HG02642 (cell line): ENCODE measurements at regions not wholly inside any gene's neighbourhood (a gene's known extent, or its start where the extent isn't known, plus 50 kb on each side); places are given as distances from the start of the nearest gene placed in this dataset.

Source experiments
- ATAC-seq: cut with Tn5 transposase; IDR thresholded peaks from one replicate; pipeline ENCODE4 v1.9.1; 2021; ENCODE audit warnings: mild to moderate bottlenecking; ENCODE audit not compliant: unreplicated experiment, poor library complexity

- no peak for ATAC-seq
Measured at GRCh38 chr1:36722871-36723270, 240.2 kb upstream of the CSF3R start.

DNA sequence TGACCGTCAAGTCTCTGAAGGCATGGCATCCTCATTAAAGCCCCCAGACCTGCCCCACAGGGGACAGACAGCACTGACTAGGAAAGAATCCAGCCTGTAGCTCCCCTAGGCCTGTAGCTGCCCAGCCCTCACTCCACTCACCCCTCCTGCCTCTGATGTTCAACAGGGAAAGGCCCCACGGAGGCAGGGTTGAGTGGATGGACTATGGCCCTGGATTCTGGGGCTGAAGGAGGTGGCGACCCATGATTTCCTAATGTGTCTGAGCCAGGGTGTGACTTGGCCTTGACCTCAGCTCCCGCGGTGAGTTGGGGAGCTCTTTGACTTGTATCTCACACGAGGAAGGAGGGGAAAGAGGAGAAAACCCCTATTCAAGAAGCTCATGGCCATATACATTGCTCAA is 238.5 kb upstream of the CSF3R start:
- ATAC-seq: no peak

- ATAC-seq: no peak
Measured at GRCh38 chr1:36717431-36717830, 234.7 kb upstream of the CSF3R start.

DNA sequence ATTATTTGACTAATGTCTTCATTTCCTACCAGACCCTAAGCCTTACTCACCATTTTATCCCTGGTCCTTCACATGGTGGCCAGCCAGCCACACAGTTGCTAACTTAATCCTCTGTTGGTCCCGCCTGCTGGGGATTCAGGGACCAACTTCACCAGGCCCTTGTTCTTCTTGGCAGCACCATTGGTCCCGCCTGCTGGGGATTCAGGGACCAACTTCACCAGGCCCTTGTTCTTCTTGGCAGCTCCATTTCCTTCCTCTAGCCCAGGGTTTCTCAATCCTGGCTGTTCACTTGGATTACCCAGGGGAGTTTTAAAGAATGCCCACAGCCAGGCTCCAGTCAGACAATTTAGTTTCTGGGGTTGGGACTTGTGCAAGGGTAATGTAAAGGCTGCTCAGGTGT is 233.1 kb upstream of the CSF3R start:
- ATAC-seq: no peak

GRCh38 chr1:36714301-36714700 is 231.6 kb upstream of the CSF3R start:
- no peak for ATAC-seq

- ATAC-seq: no peak
Measured at GRCh38 chr1:36711480-36711879, 228.8 kb upstream of the CSF3R start.

GRCh38 chr1:36710951-36711350 is 228.2 kb upstream of the CSF3R start:
- no peak for ATAC-seq

DNA sequence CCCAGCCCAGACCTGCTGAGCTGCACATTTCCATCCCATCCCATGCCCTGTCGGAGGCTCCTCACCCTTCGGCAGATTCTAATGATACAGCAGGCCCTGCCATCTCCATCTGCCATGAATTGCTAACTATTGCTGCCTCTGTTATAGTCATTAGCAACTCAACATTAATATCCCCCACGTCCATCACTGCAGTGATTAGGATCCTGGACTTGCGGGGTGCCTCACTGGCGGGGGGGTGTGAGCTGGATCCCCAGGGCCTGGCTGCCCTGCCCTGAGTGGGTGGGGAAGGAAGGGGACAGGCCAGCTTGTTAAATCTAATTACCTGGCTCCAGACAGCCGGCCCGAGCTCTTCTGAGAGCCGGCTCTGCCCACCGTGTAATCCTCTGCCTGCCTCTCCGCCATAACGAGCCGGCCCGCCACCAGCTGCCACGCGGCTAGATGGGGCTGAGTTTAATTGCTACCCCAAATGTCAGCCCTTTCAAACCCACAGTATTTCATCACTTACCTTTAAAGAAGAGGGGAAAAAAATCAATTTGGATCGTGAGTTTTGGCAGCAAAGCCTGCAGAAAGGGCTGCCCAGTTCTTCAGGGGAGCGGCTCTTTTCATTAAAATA is 227.3 kb upstream of the CSF3R start:
- ATAC-seq: no peak

GRCh38 chr1:36708587-36708986 is 225.9 kb upstream of the CSF3R start:
- ATAC-seq: no peak

GRCh38 chr1:36707221-36707620 is 224.5 kb upstream of the CSF3R start:
- no peak for ATAC-seq

DNA sequence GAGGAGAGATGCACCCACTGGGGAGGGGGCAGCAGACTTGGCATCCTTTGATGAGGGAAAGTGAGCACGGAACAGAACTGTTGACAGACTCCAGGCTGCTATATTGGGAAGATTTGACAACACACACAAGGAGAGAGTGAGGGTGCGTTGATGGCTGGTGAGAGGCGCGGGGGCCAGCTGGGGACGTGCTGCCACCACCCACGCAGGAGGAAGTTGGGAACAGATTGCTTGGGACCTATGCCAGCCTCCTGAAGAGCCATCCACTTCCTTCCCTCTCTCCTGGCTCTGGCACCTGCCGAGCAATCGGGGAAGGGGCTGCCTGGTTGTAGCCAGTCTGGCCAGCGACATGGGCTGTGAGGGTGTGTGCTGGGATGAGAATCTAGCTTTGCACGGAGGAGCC is 223.7 kb upstream of the CSF3R start:
- ATAC-seq: no peak

- ATAC-seq: no peak
Measured at GRCh38 chr1:36705629-36706028, 222.9 kb upstream of the CSF3R start.

DNA sequence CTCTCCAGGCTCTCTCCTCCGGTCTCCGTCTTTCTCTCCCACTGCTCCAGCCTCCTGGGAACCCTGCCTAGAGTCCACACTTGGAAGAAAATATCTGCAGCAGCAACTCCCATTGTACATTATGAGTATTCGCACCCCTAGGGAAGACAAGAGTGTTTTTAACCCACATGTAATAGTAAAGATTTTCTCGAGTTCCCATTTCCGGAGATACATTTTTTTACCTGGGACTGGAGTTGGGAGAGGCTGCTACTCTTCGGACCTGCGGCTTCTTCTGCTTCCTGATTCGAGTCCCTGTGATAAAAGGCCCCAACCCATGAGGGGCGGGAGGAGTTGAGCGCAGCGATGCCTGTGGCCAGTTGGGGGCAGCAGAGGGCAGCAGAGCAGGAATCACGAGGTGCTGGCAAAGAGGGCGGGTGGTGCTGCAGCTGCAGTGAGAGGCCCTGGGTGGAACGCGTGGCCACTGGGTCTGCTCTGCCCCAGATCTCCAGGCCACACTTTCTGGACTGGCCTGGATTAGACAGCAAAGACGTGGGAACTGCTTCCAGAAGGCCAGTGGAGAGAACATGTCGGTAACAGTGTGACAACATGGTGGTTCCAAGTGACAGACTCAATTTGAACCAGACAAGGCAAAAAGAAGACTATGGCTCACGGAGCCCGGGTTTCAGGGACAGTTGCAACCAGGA is 221.0 kb upstream of the CSF3R start:
- ATAC-seq: peak; percentile 54

GRCh38 chr1:36702963-36703362 is 220.2 kb upstream of the CSF3R start:
- no peak for ATAC-seq

GRCh38 chr1:36699113-36699911 is 216.6 kb upstream of the CSF3R start:
- no peak for ATAC-seq

DNA sequence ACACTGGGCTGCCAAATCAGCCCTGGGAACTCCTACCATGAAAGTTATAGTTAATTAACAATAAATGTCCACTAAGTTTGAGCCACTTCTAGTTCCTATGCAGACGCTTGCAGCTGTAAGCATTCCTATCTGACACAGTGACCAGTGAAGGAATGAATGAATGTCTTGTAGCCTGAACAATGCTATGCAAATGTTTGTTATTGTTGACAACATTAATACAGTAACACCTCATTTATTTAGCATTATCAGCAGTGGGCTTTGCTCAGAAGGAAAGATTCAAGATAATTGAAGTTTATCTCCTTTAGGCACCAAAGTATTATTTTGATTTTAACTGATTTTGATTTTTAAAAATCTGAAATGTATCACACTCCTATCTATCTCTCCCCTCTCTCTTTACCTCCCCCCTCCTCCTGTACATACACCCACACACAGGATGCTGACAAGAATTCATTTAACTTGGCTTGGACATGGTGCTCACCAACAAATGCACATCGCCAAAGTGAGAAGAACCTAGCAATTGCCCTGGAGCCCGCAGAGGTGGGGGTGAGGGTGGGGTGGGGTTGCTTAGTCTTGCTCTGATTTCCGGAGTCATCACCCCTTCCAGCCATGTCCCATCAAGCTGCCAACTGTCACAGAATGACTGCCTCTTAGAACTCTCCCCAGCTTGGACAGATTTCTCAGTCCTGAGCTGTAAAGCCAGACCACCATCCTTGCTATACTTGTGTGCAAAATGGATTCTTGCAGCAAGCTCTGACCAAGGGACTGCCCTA is 215.3 kb upstream of the CSF3R start:
- ATAC-seq: no peak

- no peak for ATAC-seq
Measured at GRCh38 chr1:36696261-36696940, 213.7 kb upstream of the CSF3R start.

- ATAC-seq: no peak
Measured at GRCh38 chr1:36693603-36694002, 210.9 kb upstream of the CSF3R start.

- no peak for ATAC-seq
Measured at GRCh38 chr1:36693161-36693525, 210.4 kb upstream of the CSF3R start.

DNA sequence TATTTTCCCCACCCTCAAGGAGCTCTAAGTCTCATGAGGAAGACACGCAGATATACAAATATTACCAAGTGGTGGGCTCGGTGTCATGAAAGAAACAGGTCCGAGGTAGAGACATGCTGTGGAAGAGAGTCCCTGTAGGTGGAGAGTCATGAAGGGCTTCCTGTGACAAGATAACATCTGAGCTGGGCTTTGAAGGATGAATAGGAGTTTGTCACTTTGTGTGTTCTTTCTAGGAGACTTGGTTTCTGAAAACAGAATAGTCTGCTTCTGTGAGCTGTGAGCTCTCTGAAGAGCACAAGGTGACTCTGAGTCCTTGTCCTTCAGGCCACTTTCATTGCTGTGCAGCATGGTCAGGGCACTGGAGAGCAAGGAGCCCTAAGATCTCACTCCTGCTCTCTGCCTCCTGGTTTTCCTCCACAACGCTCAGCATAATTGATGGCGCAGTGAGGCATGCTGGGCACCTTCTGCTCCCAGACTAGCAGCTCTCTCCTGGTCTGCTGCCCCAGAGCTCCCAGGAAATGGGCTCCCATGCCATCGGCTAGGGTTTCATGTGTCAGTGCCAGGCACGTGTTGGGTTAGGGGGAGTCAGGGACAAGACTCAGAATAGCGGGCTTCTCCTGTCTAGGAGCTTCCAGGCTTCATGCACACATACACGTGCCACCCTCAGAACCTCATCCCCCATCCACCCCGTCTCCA is 209.9 kb upstream of the CSF3R start:
- no peak for ATAC-seq
